Inflammatory macrophage treated with lipopolysaccharide for 1 hour (primary cell): ENCODE measurements at regions not wholly inside any gene's neighbourhood (a gene's known extent, or its start where the extent isn't known, plus 50 kb on each side); places are given as distances from the start of the nearest gene placed in this dataset.

Experiments
- DNase-seq, 2 donors: peaks; one replicate each; pipeline ENCODE4 v3.0.0-alpha.2; 2020 to 2022

DNA sequence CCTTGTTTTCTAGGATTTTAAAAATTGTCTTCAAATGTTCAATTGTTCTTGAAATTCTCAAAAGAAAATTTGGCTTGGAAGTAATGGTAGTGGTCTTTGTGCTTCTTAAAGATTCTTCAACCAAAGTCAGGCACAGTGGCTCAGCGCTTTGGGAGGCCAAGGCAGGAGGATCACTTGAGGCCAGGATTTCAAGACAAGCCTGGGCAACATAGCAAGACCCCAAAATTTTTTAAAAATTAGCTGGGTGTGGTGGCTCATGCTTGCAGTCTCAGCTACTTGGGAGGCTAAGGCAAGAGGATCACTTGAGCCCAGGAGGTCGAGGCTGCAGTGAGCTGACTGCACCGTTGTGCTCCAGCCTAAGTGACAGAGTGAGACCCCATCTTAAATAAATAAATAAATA lies 153.5 kb upstream of the ZNF507 start:
- no peak for DNase-seq

GRCh38 chr19:32195706-32196610 lies 149.5 kb upstream of the ZNF507 start:
- DNase-seq = no peak

GRCh38 chr19:32196690-32197420 lies 148.6 kb upstream of the ZNF507 start:
- DNase-seq = no peak

DNA sequence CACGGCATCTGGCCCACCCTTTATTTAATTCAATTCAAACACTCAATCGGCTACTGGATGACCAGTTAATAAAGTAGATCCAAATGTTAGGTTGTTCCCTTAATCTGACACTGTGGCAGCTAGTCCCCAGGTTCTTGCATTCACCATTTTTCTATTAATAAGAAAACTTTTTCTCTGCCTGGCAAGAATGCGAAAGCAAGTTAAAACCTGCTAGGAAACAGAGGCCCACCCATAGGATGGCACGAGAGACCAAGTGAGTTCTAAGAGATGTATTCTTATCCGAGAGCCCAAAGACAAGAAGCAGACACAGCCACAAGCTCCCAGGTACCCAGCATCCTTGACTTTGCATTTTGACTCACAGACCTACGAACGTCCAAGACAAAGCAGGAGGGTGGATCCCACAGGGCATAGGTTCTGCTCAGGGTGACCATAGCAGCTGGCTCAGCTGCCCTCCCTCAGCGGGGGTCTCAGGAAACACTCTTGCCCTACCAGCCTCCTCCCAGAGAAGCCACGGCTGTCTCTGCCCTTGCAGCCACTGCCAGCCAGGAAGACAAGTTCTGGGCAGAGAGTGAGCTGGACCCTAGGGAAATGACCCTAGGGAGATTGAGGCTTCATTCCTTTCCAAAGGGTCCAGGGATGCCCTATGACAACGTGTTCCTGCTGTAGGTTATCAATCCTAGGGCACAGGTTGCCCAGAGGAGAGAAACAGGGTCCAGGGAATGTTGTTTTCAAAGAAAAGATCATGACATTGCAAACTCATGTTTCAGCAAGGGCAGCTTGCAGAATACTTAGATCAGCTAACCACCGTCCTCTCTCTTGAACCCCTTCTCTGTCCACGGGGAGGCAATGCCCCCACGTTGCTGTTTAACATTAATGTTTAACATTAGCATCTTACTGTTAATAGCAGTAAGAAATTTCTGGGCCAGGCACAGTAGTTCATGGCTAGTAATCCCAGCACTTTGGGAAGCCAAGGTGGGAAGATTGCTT lies 147.2 kb upstream of the ZNF507 start:
- DNase-seq = no peak

- DNase-seq = no peak
Measured at GRCh38 chr19:32199501-32200040, 145.8 kb upstream of the ZNF507 start.

- no peak for DNase-seq
Measured at GRCh38 chr19:32200312-32201038, 144.9 kb upstream of the ZNF507 start.

- DNase-seq = no peak
Measured at GRCh38 chr19:32201211-32201610, 144.2 kb upstream of the ZNF507 start.

GRCh38 chr19:32201636-32202051 lies 143.8 kb upstream of the ZNF507 start:
- no peak for DNase-seq

DNA sequence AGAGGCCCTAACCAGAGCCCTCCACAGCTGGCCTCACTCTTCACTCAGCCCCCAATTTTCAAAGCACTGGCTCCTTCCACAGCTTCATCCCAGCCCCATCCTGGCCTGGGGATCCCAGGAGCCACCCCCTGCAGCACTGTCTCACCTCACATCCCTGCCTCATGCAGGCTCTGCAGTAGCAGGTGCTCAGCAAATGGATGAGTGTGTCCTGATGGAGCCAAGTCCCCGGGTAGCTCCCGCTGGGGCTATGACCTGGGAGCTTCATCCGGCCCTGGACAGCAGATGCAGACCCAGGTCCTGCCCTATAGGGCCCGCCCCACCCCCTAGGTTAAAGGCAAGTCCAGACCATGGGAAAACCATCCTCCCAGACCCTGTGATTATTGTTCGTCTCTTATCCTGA lies 143.2 kb upstream of the ZNF507 start:
- DNase-seq = no peak

DNA sequence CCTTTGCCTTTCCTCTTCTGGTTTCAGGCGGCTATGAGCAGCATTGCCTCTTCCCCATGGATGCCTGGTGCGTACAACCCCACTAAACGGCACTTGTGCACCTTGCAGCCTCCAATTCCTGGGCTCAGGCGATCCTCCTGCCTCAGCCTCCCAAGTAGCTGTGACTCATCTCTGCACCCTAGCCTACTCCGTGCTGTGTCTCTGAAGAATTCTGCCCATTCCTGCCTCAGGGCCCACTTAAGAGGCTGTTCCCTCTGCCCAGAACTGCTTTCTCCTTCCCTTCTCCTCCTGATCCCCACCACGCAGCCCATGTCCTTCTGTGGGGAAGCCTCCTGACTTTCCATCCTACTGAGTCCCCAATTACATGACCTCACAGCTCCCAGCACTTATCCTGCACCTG lies 142.2 kb upstream of the ZNF507 start:
- no peak for DNase-seq

DNA sequence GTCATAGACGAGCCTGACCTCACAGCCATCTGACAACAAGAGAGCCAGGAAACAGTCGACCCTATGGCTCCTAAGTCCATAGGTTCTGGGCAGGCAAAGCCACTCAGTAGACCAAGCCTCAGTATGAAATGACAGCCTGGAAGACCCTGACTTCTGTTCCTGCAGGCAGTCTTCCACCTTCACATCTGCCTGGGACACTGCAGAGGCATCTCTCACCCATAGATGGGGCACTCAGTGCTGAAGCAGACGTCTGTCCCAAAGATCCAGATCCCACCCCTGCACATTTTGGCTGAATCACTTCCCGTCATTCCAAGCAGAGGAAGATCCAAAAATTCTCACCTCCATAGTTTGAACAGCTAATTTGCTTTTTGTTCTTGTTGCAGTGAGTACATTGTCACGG lies 139.3 kb upstream of the ZNF507 start:
- no peak for DNase-seq

DNA sequence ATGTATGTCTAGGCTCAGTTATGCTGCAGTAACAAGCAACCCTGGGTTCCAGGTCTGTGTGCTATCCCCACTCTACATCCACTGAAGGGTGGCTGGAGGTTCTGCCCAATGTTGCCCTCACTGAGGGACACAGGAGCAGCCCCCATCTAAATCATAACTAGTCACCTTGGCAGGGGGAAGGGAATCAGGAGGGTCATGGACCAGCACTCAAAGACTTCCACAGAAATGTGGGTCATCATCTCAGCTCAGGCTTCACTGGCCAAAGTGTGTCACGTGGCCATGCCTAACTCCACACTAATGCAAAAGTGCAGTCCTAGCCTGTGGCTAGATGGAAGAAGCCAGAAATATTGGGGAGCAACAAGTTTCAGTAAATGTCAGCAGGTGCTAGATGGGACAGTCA lies 137.3 kb upstream of the ZNF507 start:
- DNase-seq = no peak

- no peak for DNase-seq
Measured at GRCh38 chr19:32219392-32219791, 126.0 kb upstream of the ZNF507 start.

DNA sequence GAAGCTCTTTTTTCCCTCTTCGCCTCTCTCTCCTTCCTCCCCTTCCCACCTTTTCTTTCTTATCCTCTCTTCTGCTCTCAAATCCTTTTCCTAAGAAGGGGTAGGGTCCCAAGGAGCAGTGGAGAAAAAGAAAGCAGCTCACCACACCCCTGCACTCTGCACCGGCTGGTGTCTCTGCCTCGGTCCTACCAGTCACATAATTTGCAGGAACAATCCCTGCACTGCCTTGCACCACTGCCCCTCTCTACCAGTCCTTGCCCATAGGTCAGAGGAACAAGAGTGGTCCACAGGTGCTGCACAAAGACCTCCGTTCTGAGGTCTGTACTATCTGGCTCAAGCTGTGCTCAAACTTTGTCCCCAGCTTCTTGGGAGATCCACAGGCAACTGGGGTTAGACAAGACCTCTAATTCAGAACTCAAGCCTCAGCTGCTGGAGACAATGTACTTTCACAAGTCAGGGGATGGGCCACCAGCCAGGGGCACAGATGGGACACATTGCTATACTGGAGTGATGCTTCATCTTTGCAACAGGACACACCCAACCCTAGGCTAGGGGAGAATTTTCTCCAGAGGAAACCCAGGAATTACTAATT lies 125.4 kb upstream of the ZNF507 start:
- no peak for DNase-seq

- DNase-seq = no peak
Measured at GRCh38 chr19:32220951-32221350, 124.5 kb upstream of the ZNF507 start.

- no peak for DNase-seq
Measured at GRCh38 chr19:32222556-32222955, 122.9 kb upstream of the ZNF507 start.

GRCh38 chr19:32223106-32223505 lies 122.3 kb upstream of the ZNF507 start:
- no peak for DNase-seq

DNA sequence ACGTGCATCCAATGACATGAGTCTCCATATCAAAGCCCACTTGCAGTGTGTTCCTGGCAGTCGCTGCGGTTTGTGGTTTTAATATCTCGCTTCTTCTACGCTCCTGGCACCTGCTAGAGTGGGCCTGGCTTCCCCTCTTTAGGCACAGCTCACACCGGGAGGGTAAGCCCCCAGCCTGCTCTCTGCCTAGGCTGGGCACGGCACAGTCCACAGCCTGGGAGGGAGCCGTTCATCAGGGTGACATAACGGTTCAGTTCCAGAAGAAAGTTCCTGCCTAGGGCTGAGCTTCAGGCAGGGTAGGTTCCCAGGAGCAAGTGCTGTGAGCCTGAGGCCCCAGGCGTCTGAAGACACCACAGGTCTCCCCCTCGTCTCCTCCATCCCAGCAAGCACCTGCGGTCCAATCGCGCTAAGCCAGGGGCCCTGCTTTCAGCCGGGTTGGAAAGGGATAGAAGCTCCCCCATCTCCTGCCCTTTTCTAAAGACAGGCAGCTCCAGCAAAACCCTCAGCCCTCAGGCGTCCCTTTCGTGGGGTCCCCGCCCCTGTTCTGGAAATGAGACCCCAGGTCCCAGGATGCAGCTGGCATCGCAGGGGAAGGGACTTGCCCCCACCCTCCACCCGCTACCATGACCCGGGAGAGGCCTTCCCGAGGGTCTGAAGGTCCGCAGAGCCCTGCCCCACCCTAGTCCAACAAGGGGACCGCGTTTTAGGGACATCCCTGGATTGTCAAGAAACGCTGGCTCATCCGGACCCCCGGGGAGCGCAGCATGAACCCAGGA lies 121.6 kb upstream of the ZNF507 start:
- DNase-seq = no peak

DNA sequence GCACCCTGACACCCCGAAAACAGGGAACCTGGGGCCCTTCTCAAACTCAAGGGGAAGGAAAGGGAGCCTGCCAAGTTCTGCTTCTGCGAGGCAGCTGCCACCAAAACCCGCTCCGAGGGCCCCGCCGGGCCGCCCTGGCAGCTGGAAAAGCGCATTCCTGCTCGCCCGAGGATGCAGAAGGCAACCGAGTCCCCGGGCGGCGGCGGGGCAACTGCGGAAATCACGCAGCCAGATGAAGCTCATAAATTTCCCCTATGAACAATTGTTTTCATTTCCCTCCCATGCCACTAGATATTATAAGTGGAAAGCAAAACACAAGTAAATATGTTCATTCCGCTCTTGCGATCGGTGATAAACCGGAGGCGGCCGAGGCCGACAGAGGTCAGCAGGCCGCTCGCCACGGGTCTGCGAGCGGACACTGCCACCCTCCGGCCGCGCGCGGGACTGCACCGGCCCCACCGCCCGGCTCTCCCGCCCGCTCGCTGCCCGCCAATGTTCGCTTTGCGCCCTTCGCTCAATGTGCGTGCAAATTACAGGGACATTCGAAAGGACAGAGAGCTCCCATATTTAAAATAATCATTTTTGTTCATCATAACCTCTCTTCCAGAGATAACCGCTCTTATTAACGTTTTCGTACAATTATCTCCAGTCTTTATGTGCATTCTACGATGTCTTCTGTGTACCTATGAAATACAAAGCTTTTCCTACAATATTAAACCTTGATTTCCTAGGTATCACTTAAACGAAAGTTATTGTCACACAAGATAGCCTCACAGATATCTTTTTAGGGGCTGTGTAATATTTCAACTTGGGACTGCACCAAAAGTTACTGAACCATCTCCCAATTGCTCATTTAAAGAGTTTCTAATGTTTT lies 120.8 kb upstream of the ZNF507 start:
- DNase-seq = peak; percentile 63 to 79
